ENCODE measurements at regions not wholly inside any gene's neighbourhood (a gene's known extent, or its start where the extent isn't known, plus 50 kb on each side); places are given as distances from the start of the nearest gene placed in this dataset.

DNA sequence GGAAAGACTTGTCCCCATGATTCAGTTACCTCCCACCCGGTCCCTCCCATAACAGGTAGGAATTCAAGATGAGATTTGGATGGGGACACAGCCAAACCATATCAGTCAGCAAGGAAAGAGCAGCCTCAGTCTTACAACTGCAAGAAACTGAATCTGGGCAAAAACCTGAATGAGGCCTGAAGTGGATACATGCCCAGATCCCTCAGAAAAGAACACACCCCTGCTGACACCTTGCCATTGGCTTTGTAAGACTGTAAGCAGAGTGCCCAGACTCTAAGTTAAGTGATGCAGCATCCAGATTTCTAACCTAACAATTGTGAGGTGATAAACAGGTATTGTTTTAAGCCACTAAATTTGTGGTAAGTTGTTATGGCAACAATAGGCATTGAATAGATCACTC lies 670.8 kb downstream of the SORCS1 start:
- no peak for DNase-seq (ENCODE audit: low read depth, low spot score)

DNA sequence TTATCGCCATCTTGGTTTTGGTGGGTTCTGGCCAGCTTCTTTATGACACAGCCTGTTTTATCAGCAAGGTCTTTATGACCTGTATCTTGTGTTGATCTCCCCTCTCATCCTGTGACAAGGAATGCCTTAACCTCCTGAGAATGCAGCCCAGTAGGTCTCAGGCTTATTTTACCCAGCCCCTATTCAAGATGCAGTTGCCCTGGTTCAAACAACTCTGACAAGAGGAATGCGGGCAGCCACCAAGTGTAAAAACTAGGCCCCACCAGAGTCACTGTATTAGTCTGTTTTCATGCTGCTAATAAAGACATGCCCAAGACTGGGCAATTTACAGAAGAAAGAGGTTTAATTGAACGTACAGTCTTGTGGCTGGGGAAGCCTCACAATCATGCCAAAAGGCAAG lies 671.3 kb downstream of the SORCS1 start:
- Histone ChIP-seq H3K4me1 (ENCODE audit: control insufficient read depth, extremely low read depth, insufficient read depth, low read length) (no peaks in the 10 kb centered on the region), H3K36me3 (ENCODE audit: control insufficient read depth in 2 of 2, extremely low read depth in 1 of 2, insufficient read depth in 2 of 2, low read length in 2 of 2) (no peaks in the 10 kb centered on the region), H3K79me2 (ENCODE audit: control insufficient read depth, insufficient read depth, low read length) (no peaks in the 10 kb centered on the region), H3K27me3 (ENCODE audit: control insufficient read depth, extremely low read depth, insufficient read depth, low read length) (no peaks in the 10 kb centered on the region), H3K9me3 (ENCODE audit: control insufficient read depth, low read depth, low read length) (peaks cover 2% of the 10 kb centered on the region), H3K4me2 (ENCODE audit: control insufficient read depth, extremely low read depth, insufficient read depth, low read depth, low read length) (no peak overlapping the region), H2AFZ (ENCODE audit: control insufficient read depth, low read length) (no peak overlapping the region), H3K27ac (ENCODE audit: control insufficient read depth, insufficient read depth, low read length) (no peak overlapping the region), H4K20me1 (ENCODE audit: control insufficient read depth, extremely low read depth, insufficient read depth, low read length) (no peaks in the 10 kb centered on the region), H3K9ac (ENCODE audit: control insufficient read depth, extremely low read depth, insufficient read depth, low read length) (no peak overlapping the region), H3K9me1 (ENCODE audit: control insufficient read depth, extremely low read depth, insufficient read depth, low read length) (no peaks in the 10 kb centered on the region), H3K4me3 (ENCODE audit: control insufficient read depth in 2 of 3, extremely low read depth in 1 of 3, insufficient read depth in 2 of 3, low read depth in 1 of 3, low read length in 3 of 3) (no peak overlapping the region)
- FAIRE-seq (no peak), DNase-seq (ENCODE audit: low read depth, low spot score) (no peak)
- TF ChIP-seq CTCF (optimal IDR thresholded peaks at IDR 0.05 in 1 of 3, IDR thresholded peaks at IDR 0.05 in 1 of 3, conservative IDR thresholded peaks at IDR 0.05 in 1 of 3; ENCODE audit: extremely low read depth in 1 of 3, insufficient read depth in 2 of 3, low read length in 3 of 3), result no peak
- no peak for TF ChIP-seq EZH2 (IDR thresholded peaks at IDR 0.05; ENCODE audit: low read length)
- dilution Hi-C loops (cut with MboI; ENCODE audit: extremely low pct_ligation_motif_present, low sequenced_read_pairs), result no loop called here

More for the DNA sequence above, 670.8 kb downstream of the SORCS1 start:
- TF ChIP-seq EZH2 (IDR thresholded peaks at IDR 0.05; ENCODE audit: low read length) (no peak), CTCF (optimal IDR thresholded peaks at IDR 0.05 in 1 of 3, IDR thresholded peaks at IDR 0.05 in 1 of 3, conservative IDR thresholded peaks at IDR 0.05 in 1 of 3; ENCODE audit: extremely low read depth in 1 of 3, insufficient read depth in 2 of 3, low read length in 3 of 3) (no peak)
- Histone ChIP-seq H3K27me3 (ENCODE audit: control insufficient read depth, extremely low read depth, insufficient read depth, low read length) (no peaks in the 10 kb centered on the region), H3K4me3 (ENCODE audit: control insufficient read depth in 2 of 3, extremely low read depth in 1 of 3, insufficient read depth in 2 of 3, low read depth in 1 of 3, low read length in 3 of 3) (no peak overlapping the region), H3K9me3 (ENCODE audit: control insufficient read depth, low read depth, low read length) (peaks cover 2% of the 10 kb centered on the region), H3K9me1 (ENCODE audit: control insufficient read depth, extremely low read depth, insufficient read depth, low read length) (no peaks in the 10 kb centered on the region), H3K36me3 (ENCODE audit: control insufficient read depth in 2 of 2, extremely low read depth in 1 of 2, insufficient read depth in 2 of 2, low read length in 2 of 2) (no peaks in the 10 kb centered on the region), H4K20me1 (ENCODE audit: control insufficient read depth, extremely low read depth, insufficient read depth, low read length) (no peaks in the 10 kb centered on the region), H3K4me2 (ENCODE audit: control insufficient read depth, extremely low read depth, insufficient read depth, low read depth, low read length) (no peak overlapping the region), H3K9ac (ENCODE audit: control insufficient read depth, extremely low read depth, insufficient read depth, low read length) (no peak overlapping the region), H3K4me1 (ENCODE audit: control insufficient read depth, extremely low read depth, insufficient read depth, low read length) (no peaks in the 10 kb centered on the region), H2AFZ (ENCODE audit: control insufficient read depth, low read length) (no peak overlapping the region), H3K79me2 (ENCODE audit: control insufficient read depth, insufficient read depth, low read length) (no peaks in the 10 kb centered on the region), H3K27ac (ENCODE audit: control insufficient read depth, insufficient read depth, low read length) (no peak overlapping the region)
- dilution Hi-C loops (cut with MboI; ENCODE audit: extremely low pct_ligation_motif_present, low sequenced_read_pairs), result no loop called here
- no peak for FAIRE-seq

All from keratinocyte (primary cell).